NT2/D1 (cell line): ENCODE measurements at regions not wholly inside any gene's neighbourhood (a gene's known extent, or its start where the extent isn't known, plus 50 kb on each side); places are given as distances from the start of the nearest gene placed in this dataset.

ENCODE experiments used
- YY1 ChIP-seq: IDR thresholded peaks from 2 replicates; pipeline ENCODE4 v1.6.1; 2011; ENCODE audit not compliant: insufficient read length, insufficient read depth
- ZNF274 ChIP-seq: IDR thresholded peaks from 2 replicates; pipeline ENCODE4 v1.6.1; 2011; ENCODE audit warnings: mild to moderate bottlenecking, low read depth, low read length

DNA sequence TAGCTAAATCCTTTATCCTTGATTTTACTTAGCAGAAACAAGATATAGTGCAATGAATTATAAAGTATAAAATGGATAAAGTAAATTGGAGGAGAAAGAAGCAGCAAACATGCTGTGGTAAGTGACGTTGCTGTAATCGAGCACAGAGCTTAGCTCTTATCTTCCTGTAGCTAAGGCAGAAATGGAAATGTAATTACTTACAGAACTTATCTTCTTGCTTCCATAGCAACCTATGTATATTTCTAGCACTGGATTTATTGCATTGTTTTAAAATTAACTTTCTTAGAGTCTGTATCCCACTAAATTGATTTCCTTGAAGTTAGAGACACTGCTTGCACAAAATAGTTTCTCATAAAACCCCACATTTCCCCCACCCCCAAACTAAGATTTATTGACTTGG is 130.6 kb upstream of the MC4R start:
- TF ChIP-seq YY1 (no peak), ZNF274 (no peak)
